PC-3 (cell line): ENCODE measurements at regions not wholly inside any gene's neighbourhood (a gene's known extent, or its start where the extent isn't known, plus 50 kb on each side); places are given as distances from the start of the nearest gene placed in this dataset.

Source experiments
- ATAC-seq: fragments of 200-7000 bp; cut with Tn5 transposase; 2 replicates; pipeline ENCODE4 v1.9.1; 2020; ENCODE audit warnings: mild to moderate bottlenecking, moderate library complexity
- BruUV-seq: library from RNA; stranded (reverse); fragments of 400-500 nt; replicated peaks from 2 replicates; lab custom pipeline; 2021; lab: Mats Ljungman, UMichigan
- CTCF ChIA-PET: fragments of 300-600 bp; sonication (Branson Sonifier 250); formaldehyde crosslinking; loops from one replicate; lab custom pipeline; 2022; ENCODE audit warnings: antibody characterized with exemption; lab: Charles Lee
- POLR2A ChIA-PET: fragments of 300-600 bp; sonication (Branson Sonifier 250); formaldehyde crosslinking; loops from one replicate; lab custom pipeline; 2022; ENCODE audit warnings: antibody characterized with exemption; ENCODE audit not compliant: unreplicated experiment; lab: Charles Lee
- DNase-seq: peaks from one replicate; pipeline ENCODE4 v3.0.0-alpha.2; 2015
- H2AFZ ChIP-seq: fragments of 300-600 bp; sonication (generic); 2 replicates; pipeline ENCODE4 v1.6.0; 2016; ENCODE audit warnings: antibody characterized with exemption, low read length
- H3F3A ChIP-seq: fragments of 300-600 bp; sonication (generic); one replicate; pipeline ENCODE4 v1.6.0; 2017; ENCODE audit warnings: antibody characterized with exemption, low read length, control low read depth, mild to moderate bottlenecking; ENCODE audit not compliant: unreplicated experiment
- H3K27ac ChIP-seq: fragments of 300-600 bp; sonication (generic); 2 replicates; pipeline ENCODE4 v1.5.1; 2016; ENCODE audit warnings: mild to moderate bottlenecking, low read length
- H3K27me3 ChIP-seq: fragments of 300-600 bp; sonication (generic); 2 replicates; pipeline ENCODE4 v1.6.1; 2016; ENCODE audit warnings: low read length, mixed read lengths
- H3K36me3 ChIP-seq: fragments of 300-600 bp; sonication (generic); 2 replicates; pipeline ENCODE4 v1.6.1; 2016; ENCODE audit warnings: low read depth, mixed run types, low read length, mixed read lengths
- H3K4me1 ChIP-seq: fragments of 300-600 bp; sonication (generic); 2 replicates; pipeline ENCODE4 v1.5.1; 2016; ENCODE audit warnings: low read length; ENCODE audit not compliant: insufficient read depth
- H3K4me2 ChIP-seq: fragments of 300-600 bp; sonication (generic); 2 replicates; pipeline ENCODE4 v1.6.0; 2016; ENCODE audit warnings: low read length
- H3K4me3 ChIP-seq: fragments of 300-600 bp; sonication (generic); 2 replicates; pipeline ENCODE4 v1.5.1; 2016; ENCODE audit warnings: mild to moderate bottlenecking, low read length, mixed read lengths
- H3K79me2 ChIP-seq: fragments of 300-600 bp; sonication (generic); 2 replicates; pipeline ENCODE4 v1.6.1; 2017; ENCODE audit warnings: low read length, mixed read lengths
- H3K9ac ChIP-seq: fragments of 300-600 bp; sonication (generic); 2 replicates; pipeline ENCODE4 v1.6.0; 2016; ENCODE audit warnings: mild to moderate bottlenecking, low read length
- H3K9me2 ChIP-seq: fragments of 300-600 bp; sonication (generic); replicated peaks from 2 replicates; pipeline ENCODE4 v1.6.1; 2016; ENCODE audit warnings: mixed run types, low read length, mixed read lengths
- H3K9me3 ChIP-seq: fragments of 300-600 bp; sonication (generic); 2 replicates; pipeline ENCODE4 v1.6.1; 2016; ENCODE audit warnings: low read length, mixed read lengths
- H4K20me1 ChIP-seq: fragments of 300-600 bp; sonication (generic); 2 replicates; pipeline ENCODE4 v1.6.1; 2016; ENCODE audit warnings: low read length, mixed read lengths
- EZH2 ChIP-seq: fragments of 300-600 bp; sonication (generic); IDR thresholded peaks from one replicate; pipeline ENCODE4 v1.6.1; 2017; ENCODE audit warnings: antibody characterized with exemption, mild to moderate bottlenecking, low read length; ENCODE audit not compliant: unreplicated experiment
- EZH2phosphoT487 ChIP-seq: fragments of 300-600 bp; sonication (generic); IDR thresholded peaks from 2 replicates; pipeline ENCODE4 v1.6.1; 2018; ENCODE audit warnings: mild to moderate bottlenecking, antibody characterized with exemption, low read length, borderline replicate concordance
- intact Hi-C: fragments of 100-400 bp; cut with micrococcal nuclease; formaldehyde crosslinking; loops from 2 replicates; pipeline ENCODE4 v1.9.0; 2023
- TF ChIP-seq, protein P1 (sequence below): fragments of 300-600 bp; sonication (generic); conservative IDR thresholded peaks from 2 replicates; pipeline ENCODE4 v1.5.1; 2017; ENCODE audit warnings: antibody characterized with exemption, low read depth, mild to moderate bottlenecking, low read length

DNA sequence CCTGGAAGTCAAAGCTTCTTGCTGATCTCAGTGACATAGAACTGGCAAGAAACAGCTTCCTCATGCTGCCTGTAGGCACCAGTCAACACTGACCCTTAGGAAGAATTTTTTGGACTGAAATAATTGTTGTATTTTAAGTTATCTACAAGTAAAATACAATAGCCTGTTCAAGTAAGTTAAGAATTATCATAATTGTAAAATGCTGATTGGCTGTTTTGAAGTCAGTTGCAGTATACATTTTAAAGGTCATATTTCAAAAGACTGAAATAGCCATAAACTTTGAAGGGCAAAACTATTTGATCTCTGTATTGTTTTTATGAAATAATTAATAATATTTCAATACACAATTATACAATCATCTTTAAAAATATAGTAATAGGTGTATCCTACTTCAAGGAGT, 794.9 kb downstream of the MAT2B start:
- Histone ChIP-seq H3K27ac (no peak overlapping the region), H3K27me3 (no peaks in the 10 kb centered on the region), H3F3A (no peaks in the 10 kb centered on the region), H3K4me1 (no peaks in the 10 kb centered on the region), H3K9me2 (no peaks in the 10 kb centered on the region), H3K4me2 (no peak overlapping the region), H3K79me2 (no peaks in the 10 kb centered on the region), H3K4me3 (no peak overlapping the region), H3K9me3 (no peaks in the 10 kb centered on the region), H4K20me1 (no peaks in the 10 kb centered on the region), H3K36me3 (no peaks in the 10 kb centered on the region), H2AFZ (no peak overlapping the region), H3K9ac (no peak overlapping the region)
- DNase-seq (no peak), ATAC-seq (no peak)
- BruUV-seq = no TSS peak
- ChIA-PET POLR2A (no interaction called here), CTCF (no interaction called here)
- no peak for TF ChIP-seq EZH2
- intact Hi-C loops = no loop called here

DNA sequence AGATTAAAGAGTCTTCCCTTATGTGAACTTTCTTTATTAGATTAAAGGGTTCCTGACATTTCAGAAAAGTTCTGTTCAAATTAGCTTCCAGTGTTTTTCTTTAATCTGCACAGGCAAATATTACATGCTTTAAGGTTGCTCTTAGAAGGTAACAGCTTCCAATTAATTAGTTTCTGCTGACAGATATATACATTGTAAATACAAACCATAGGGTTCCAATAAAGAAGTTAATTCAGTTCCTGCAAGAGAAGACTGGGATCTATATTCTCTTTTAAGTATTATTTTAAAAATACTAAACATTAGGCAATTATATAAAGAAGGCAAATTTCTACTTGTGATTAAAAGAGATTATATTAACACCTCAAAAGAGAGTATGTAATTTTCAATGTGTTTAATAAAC, 795.7 kb downstream of the MAT2B start:
- H3K9me2 ChIP-seq = no peaks in the 10 kb centered on the region
- no peak overlapping the region for H3K4me2 ChIP-seq
- no peaks in the 10 kb centered on the region for H3K9me3 ChIP-seq
- no peak overlapping the region for H2AFZ ChIP-seq
- no peak for DNase-seq
- H3K9ac ChIP-seq = no peak overlapping the region
- H3K4me1 ChIP-seq = no peaks in the 10 kb centered on the region
- BruUV-seq = no TSS peak
- no peak for ATAC-seq
- intact Hi-C loops = no loop called here
- H3K36me3 ChIP-seq = no peaks in the 10 kb centered on the region
- H3F3A ChIP-seq = no peaks in the 10 kb centered on the region
- ChIA-PET CTCF (no interaction called here), POLR2A (no interaction called here)
- no peak overlapping the region for H3K4me3 ChIP-seq
- no peak for TF ChIP-seq EZH2phosphoT487
- TF ChIP-seq EZH2 = no peak
- TF ChIP-seq, protein P1, sequence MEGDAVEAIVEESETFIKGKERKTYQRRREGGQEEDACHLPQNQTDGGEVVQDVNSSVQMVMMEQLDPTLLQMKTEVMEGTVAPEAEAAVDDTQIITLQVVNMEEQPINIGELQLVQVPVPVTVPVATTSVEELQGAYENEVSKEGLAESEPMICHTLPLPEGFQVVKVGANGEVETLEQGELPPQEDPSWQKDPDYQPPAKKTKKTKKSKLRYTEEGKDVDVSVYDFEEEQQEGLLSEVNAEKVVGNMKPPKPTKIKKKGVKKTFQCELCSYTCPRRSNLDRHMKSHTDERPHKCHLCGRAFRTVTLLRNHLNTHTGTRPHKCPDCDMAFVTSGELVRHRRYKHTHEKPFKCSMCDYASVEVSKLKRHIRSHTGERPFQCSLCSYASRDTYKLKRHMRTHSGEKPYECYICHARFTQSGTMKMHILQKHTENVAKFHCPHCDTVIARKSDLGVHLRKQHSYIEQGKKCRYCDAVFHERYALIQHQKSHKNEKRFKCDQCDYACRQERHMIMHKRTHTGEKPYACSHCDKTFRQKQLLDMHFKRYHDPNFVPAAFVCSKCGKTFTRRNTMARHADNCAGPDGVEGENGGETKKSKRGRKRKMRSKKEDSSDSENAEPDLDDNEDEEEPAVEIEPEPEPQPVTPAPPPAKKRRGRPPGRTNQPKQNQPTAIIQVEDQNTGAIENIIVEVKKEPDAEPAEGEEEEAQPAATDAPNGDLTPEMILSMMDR = no peak
- H3K79me2 ChIP-seq = no peaks in the 10 kb centered on the region
- no peaks in the 10 kb centered on the region for H3K27me3 ChIP-seq
- no peak overlapping the region for H3K27ac ChIP-seq
- H4K20me1 ChIP-seq = no peaks in the 10 kb centered on the region

DNA sequence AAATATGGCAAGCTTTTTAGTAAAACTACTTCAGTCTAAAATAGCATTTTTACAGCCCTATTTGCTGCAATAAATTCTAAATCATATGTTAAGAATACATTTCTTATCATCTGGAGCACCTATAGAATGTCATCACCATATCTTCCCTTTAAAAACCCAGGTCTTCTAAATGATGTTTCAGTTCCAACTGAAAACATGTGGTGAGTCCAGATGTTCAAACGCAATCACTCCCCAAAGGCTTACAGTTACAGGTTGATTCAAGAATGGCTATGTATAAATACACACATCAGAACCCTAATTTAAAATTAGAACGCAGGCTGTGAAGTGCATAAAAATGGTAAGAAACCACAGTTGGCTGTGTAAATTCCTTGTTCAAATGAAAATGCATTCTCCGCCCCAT, 796.3 kb downstream of the MAT2B start:
- ChIA-PET POLR2A (no interaction called here), CTCF (no interaction called here)
- Histone ChIP-seq H3K9ac (no peak overlapping the region), H3K9me2 (no peaks in the 10 kb centered on the region), H3K4me1 (no peaks in the 10 kb centered on the region), H3K36me3 (no peaks in the 10 kb centered on the region), H3K4me3 (no peak overlapping the region), H2AFZ (no peak overlapping the region), H3K4me2 (no peak overlapping the region), H3K27me3 (no peaks in the 10 kb centered on the region), H3K9me3 (no peaks in the 10 kb centered on the region), H4K20me1 (no peaks in the 10 kb centered on the region), H3K27ac (no peak overlapping the region), H3K79me2 (no peaks in the 10 kb centered on the region), H3F3A (no peaks in the 10 kb centered on the region)
- no peak for ATAC-seq
- no peak for TF ChIP-seq EZH2phosphoT487
- TF ChIP-seq EZH2 = no peak
- TF ChIP-seq, protein P1 = no peak
- intact Hi-C loops = no loop called here
- DNase-seq = no peak
- no TSS peak for BruUV-seq
